LNCaP clone FGC (cell line): ENCODE measurements at regions not wholly inside any gene's neighbourhood (a gene's known extent, or its start where the extent isn't known, plus 50 kb on each side); places are given as distances from the start of the nearest gene placed in this dataset.

Experiments
- DNase-seq: peaks from one replicate; pipeline ENCODE4 v3.0.0-alpha.2; 2011; ENCODE audit warnings: low read depth
- H3K4me3 ChIP-seq: 2 replicates; pipeline ENCODE4 v1.5.1; 2011; ENCODE audit warnings: mild to moderate bottlenecking, low read depth, low read length, control low read depth
- TF ChIP-seq, protein P1 (sequence below): IDR thresholded peaks from 2 replicates; pipeline ENCODE4 v1.5.1; 2012; ENCODE audit warnings: mild to moderate bottlenecking; ENCODE audit not compliant: control insufficient read depth, insufficient read depth; ENCODE audit errors: extremely low read depth

DNA sequence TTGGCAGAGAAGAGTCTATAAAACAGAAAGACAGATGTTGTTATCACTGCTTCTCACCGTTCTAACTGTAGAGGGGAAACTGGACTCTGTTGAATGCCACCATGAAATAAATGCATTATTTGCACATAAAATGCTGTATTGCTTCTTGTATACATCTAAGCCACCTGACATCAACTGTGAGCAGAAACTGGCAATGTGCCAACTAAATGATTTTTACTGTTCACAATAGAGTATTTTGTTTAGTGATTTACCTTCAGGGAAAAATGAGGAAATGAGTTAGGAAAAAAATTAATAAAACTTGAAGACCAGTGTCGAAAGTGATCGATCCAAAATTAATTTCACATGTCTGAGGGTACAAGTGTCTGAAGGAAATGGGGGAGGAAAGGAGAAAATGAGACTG lies 65.9 kb upstream of the TNIP3 start:
- no peak overlapping the region for H3K4me3 ChIP-seq
- no peak for DNase-seq
- TF ChIP-seq, protein P1, sequence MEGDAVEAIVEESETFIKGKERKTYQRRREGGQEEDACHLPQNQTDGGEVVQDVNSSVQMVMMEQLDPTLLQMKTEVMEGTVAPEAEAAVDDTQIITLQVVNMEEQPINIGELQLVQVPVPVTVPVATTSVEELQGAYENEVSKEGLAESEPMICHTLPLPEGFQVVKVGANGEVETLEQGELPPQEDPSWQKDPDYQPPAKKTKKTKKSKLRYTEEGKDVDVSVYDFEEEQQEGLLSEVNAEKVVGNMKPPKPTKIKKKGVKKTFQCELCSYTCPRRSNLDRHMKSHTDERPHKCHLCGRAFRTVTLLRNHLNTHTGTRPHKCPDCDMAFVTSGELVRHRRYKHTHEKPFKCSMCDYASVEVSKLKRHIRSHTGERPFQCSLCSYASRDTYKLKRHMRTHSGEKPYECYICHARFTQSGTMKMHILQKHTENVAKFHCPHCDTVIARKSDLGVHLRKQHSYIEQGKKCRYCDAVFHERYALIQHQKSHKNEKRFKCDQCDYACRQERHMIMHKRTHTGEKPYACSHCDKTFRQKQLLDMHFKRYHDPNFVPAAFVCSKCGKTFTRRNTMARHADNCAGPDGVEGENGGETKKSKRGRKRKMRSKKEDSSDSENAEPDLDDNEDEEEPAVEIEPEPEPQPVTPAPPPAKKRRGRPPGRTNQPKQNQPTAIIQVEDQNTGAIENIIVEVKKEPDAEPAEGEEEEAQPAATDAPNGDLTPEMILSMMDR, result no peak

DNA sequence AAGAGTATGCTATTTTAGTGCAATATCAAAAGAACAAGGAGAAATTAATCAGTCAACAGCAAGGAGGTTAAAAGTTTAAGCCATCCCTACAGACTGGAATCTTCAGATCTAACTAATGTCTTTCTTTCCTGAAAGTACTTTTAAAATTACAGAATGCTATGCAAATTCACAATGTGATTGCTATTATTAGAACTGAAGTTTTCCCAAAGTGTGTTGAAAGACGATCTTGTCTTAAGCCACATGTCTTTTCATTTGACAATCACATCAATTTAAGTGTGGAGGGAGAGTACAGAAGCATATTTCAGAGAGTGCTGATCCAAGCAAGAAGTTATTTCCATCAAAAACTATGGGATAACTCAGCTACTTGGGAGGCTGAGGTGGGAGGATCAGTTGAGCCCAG lies 64.7 kb upstream of the TNIP3 start:
- H3K4me3 ChIP-seq, result no peak overlapping the region
- TF ChIP-seq, protein P1, result no peak
- no peak for DNase-seq

DNA sequence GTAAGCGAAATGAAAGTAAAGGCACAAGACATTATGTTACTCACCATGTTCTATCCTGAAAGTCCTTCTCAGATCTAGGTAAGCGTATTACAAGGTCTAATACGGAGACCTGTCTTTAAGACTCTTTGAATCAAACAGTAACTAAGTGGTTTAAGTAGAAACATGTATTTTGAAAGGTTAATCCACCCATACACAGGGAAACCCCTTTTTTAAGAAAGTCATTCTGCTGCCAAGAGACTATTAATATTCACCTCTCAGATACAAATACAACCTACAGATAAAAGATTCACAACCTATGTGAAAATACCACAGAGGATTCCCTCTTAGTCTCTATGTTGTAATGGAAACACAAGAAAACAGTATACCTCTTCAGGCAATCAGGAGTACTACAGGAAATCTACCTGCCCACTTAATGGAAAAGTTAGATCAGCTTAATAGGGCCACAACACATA lies 63.2 kb upstream of the TNIP3 start:
- DNase-seq, result no peak
- TF ChIP-seq, protein P1, result no peak
- no peak overlapping the region for H3K4me3 ChIP-seq

DNA sequence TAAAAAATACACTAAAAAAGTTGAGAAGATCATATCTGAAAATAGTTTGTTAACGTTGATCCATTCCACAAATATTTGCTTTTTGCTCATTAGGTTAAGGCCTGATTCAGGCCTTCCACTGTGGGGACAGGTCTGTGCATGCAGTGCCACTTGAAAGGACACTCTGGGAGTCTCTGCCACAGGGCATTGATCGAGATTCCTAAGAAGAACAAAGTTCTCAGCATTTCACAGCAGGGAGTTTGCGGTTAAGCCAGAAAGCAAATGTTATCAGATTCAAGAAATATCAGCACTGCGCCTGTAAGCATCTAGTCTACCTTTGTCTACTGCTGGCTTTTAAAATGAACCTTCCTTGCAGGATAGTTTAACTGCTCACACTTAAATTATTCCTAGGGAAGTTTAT lies 62.2 kb upstream of the TNIP3 start:
- H3K4me3 ChIP-seq, result no peak overlapping the region
- TF ChIP-seq, protein P1, result no peak
- DNase-seq, result no peak

DNA sequence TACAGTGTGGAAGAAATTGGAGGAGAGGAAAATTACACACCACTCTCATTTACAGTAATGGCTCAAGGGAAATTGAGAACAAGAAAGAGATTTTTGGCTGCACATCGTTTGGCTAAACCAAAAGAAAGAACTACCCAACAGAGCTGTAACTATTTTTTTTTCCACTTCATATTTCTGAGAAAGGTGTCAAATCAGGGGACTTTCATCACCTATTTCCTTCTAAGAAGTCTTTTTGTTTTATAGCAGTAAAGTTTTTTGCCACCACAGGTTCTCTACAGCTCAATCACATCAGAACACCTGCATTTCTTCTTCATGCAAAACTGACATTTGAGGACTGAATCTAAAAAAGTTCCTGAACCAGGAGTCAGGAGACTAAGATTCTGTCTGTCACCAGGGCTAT lies 57.5 kb upstream of the TNIP3 start:
- H3K4me3 ChIP-seq, result no peak overlapping the region
- no peak for DNase-seq
- TF ChIP-seq, protein P1, result no peak

DNA sequence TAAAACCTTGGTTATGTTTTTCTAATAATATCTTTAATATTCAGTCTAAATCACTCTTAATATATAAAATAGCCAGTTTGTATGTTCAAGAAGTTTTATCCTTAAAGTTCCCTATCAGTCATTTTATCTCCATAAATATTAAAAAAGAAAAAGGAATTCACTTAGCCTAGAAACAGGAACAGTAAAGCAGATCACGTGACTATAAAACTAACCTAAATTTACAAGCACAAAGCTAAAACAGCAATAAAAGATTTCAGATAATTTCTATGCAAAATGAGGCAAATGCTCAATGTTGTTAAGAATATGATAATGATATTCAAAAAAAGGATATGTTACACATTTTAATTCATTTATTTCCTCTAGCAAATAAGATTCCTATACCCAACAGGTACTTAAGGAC lies 57.1 kb upstream of the TNIP3 start:
- no peak for DNase-seq
- TF ChIP-seq, protein P1, result no peak
- no peak overlapping the region for H3K4me3 ChIP-seq

DNA sequence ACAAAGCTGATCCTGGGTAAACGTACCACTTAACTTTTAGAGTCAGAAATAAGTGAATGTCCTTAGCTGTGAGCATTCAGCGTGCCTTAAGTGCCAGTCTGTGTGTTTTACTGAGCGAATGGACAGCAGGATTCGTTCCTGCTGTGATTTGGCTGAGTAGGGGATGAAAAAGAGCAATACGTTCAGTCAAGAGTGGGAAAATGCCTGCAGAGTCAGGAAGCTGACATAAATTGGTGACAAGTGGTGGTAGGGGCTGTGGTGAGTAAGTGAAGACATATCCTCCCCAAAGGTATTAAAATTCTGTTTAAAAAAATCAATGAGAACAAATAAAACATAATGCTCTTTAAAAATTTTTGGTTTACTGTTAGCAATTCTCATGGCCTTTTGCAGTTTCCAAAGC lies 56.6 kb upstream of the TNIP3 start:
- H3K4me3 ChIP-seq, result no peak overlapping the region
- TF ChIP-seq, protein P1, result no peak
- DNase-seq, result no peak
